Kidney epithelial cell (primary cell): ENCODE measurements at regions not wholly inside any gene's neighbourhood (a gene's known extent, or its start where the extent isn't known, plus 50 kb on each side); places are given as distances from the start of the nearest gene placed in this dataset.

Source experiments
- DNase-seq: peaks from one replicate; pipeline ENCODE4 v3.0.0-alpha.2; 2010; ENCODE audit warnings: low read depth
- H3K27me3 ChIP-seq: 2 replicates; pipeline ENCODE4 v1.6.0; 2011; ENCODE audit warnings: low read length; ENCODE audit not compliant: control insufficient read depth, insufficient read depth
- H3K36me3 ChIP-seq: 2 replicates; pipeline ENCODE4 v1.5.1; 2011; ENCODE audit warnings: low read length; ENCODE audit not compliant: control insufficient read depth, insufficient read depth
- H3K4me3 ChIP-seq: 2 replicates; pipeline ENCODE4 v1.5.1; 2011; ENCODE audit warnings: low read depth, mild to moderate bottlenecking, control low read depth, low read length
- CTCF ChIP-seq: IDR thresholded peaks from 2 replicates; pipeline ENCODE4 v1.5.1; 2011; ENCODE audit warnings: mild to moderate bottlenecking, moderate library complexity, low read length, control low read depth, inconsistent platforms; ENCODE audit not compliant: insufficient read depth, poor library complexity, severe bottlenecking

- H3K4me3 ChIP-seq, result no peak overlapping the region
- no peaks in the 10 kb centered on the region for H3K27me3 ChIP-seq
- no peak for DNase-seq
- no peak for TF ChIP-seq CTCF
- no peaks in the 10 kb centered on the region for H3K36me3 ChIP-seq
These were observed 197.6 kb downstream of the KIF18A start for GRCh38 chr11:27910186-27910931.

GRCh38 chr11:27909386-27909785 lies 198.6 kb downstream of the KIF18A start:
- Histone ChIP-seq H3K4me3 (no peak overlapping the region), H3K36me3 (no peaks in the 10 kb centered on the region), H3K27me3 (no peaks in the 10 kb centered on the region)
- DNase-seq, result no peak
- TF ChIP-seq CTCF, result no peak

GRCh38 chr11:27908621-27909020 lies 199.3 kb downstream of the KIF18A start:
- H3K27me3 ChIP-seq, result no peaks in the 10 kb centered on the region
- no peak for TF ChIP-seq CTCF
- DNase-seq, result no peak
- H3K36me3 ChIP-seq, result no peaks in the 10 kb centered on the region
- no peak overlapping the region for H3K4me3 ChIP-seq

- no peak for TF ChIP-seq CTCF
- H3K4me3 ChIP-seq, result no peak overlapping the region
- DNase-seq, result no peak
- H3K27me3 ChIP-seq, result no peaks in the 10 kb centered on the region
- no peaks in the 10 kb centered on the region for H3K36me3 ChIP-seq
These were observed 200.4 kb downstream of the KIF18A start for GRCh38 chr11:27907530-27907929.

- no peak for DNase-seq
- Histone ChIP-seq H3K4me3 (no peak overlapping the region), H3K36me3 (no peaks in the 10 kb centered on the region), H3K27me3 (no peaks in the 10 kb centered on the region)
- TF ChIP-seq CTCF, result no peak
These were observed 200.9 kb downstream of the KIF18A start for GRCh38 chr11:27907091-27907490.
